ENCODE measurements at regions not wholly inside any gene's neighbourhood (a gene's known extent, or its start where the extent isn't known, plus 50 kb on each side); places are given as distances from the start of the nearest gene placed in this dataset.

DNA sequence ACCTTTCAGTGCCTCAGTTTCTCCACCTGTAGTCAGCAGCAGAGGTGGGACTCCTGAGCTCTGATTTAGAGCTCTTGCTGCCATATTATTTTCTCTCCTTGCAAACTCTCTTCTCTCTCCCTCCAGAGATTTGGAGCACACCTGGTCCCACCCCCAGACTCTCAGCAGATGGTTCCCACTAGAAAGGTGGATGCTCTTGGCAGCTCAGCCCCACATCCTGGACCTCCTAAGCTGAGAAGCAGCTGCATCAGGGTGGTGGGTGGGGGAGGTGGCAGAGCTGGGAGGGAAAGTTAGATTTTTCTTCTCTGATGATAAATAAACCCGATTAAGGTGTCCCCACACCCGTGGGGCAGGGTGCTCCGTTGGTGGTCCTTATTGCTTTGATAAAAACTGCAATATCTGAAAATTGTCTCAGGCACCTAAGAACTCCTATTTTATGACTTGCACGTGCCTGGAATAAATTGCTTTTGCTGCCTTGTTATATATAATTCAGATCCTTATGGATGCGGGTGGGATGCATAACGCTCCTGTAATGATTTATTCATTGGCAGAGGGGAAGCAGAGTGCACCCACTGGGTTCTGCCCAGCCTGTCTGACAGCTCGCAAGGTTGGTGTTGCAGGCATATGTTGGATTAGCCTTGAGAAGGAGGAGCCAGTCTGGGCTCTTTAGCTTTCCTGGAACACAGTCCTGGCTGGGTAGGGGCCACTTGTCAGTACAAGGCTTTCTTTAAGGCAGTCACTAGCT is 214.2 kb downstream of the SUDS3 start:
- H3K27ac Mint-ChIP-seq = no peak overlapping the region
- TF ChIP-seq, protein P1, sequence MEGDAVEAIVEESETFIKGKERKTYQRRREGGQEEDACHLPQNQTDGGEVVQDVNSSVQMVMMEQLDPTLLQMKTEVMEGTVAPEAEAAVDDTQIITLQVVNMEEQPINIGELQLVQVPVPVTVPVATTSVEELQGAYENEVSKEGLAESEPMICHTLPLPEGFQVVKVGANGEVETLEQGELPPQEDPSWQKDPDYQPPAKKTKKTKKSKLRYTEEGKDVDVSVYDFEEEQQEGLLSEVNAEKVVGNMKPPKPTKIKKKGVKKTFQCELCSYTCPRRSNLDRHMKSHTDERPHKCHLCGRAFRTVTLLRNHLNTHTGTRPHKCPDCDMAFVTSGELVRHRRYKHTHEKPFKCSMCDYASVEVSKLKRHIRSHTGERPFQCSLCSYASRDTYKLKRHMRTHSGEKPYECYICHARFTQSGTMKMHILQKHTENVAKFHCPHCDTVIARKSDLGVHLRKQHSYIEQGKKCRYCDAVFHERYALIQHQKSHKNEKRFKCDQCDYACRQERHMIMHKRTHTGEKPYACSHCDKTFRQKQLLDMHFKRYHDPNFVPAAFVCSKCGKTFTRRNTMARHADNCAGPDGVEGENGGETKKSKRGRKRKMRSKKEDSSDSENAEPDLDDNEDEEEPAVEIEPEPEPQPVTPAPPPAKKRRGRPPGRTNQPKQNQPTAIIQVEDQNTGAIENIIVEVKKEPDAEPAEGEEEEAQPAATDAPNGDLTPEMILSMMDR (IDR thresholded peaks at IDR 0.05) = no peak
- no peak for TF ChIP-seq EZH2 (IDR thresholded peaks at IDR 0.05; ENCODE audit: borderline replicate concordance, insufficient read depth, low read depth, low read length, poor library complexity, severe bottlenecking)
- ChIA-PET CTCF (no interaction called here), POLR2A (no interaction called here)
- Histone ChIP-seq H3K9me3 (ENCODE audit: control extremely low read depth in 1 of 3, control insufficient read depth in 2 of 3, insufficient read depth in 1 of 3, low read length in 2 of 3) (no peaks in the 10 kb centered on the region), H3K27ac (ENCODE audit: low read length in 2 of 2) (no peak overlapping the region), H3K4me3 (ENCODE audit: control extremely low read depth in 1 of 5, extremely low read depth in 1 of 5, insufficient read depth in 1 of 5, low read depth in 2 of 5, low read length in 4 of 5) (no peak overlapping the region), H2AFZ (ENCODE audit: insufficient read depth, low read depth, low read length, poor library complexity, severe bottlenecking) (no peak overlapping the region), H3K9ac (ENCODE audit: low read length) (no peak overlapping the region), H3K36me3 (replicated peaks in 1 of 2; ENCODE audit: control extremely low read depth in 1 of 2, control insufficient read depth in 1 of 2, extremely low read depth in 1 of 2, insufficient read depth in 2 of 2, low read length in 1 of 2) (no peaks in the 10 kb centered on the region), H3K79me2 (ENCODE audit: control insufficient read depth, insufficient read depth, low read length) (no peaks in the 10 kb centered on the region), H4K20me1 (ENCODE audit: control insufficient read depth, insufficient read depth, low read length, poor library complexity, severe bottlenecking) (no peaks in the 10 kb centered on the region), H3K4me1 (ENCODE audit: control insufficient read depth in 2 of 2, insufficient read depth in 2 of 2, low read length in 2 of 2) (no peaks in the 10 kb centered on the region), H3K27me3 (replicated peaks in 1 of 4; ENCODE audit: control extremely low read depth in 1 of 4, control insufficient read depth in 3 of 4, insufficient read depth in 4 of 4, low read length in 3 of 4) (no peaks in the 10 kb centered on the region), H3K4me2 (replicated peaks; ENCODE audit: low read depth, low read length, poor library complexity, severe bottlenecking) (no peak overlapping the region)
- H3K9me3 Mint-ChIP-seq (ENCODE audit: insufficient read depth) = no peaks in the 10 kb centered on the region
- DNase-seq = no peak
- no peak overlapping the region for H3K4me3 Mint-ChIP-seq
- no peak for ATAC-seq (ENCODE audit: low read depth)
- no peaks in the 10 kb centered on the region for H3K4me1 Mint-ChIP-seq
- WGBS (ENCODE audit: insufficient coverage) = 57% methylated on average over 3 of the region's 7 CpGs
- intact Hi-C loops (cut with micrococcal nuclease) = no loop called here
- H3K27me3 Mint-ChIP-seq = no peaks in the 10 kb centered on the region

DNA sequence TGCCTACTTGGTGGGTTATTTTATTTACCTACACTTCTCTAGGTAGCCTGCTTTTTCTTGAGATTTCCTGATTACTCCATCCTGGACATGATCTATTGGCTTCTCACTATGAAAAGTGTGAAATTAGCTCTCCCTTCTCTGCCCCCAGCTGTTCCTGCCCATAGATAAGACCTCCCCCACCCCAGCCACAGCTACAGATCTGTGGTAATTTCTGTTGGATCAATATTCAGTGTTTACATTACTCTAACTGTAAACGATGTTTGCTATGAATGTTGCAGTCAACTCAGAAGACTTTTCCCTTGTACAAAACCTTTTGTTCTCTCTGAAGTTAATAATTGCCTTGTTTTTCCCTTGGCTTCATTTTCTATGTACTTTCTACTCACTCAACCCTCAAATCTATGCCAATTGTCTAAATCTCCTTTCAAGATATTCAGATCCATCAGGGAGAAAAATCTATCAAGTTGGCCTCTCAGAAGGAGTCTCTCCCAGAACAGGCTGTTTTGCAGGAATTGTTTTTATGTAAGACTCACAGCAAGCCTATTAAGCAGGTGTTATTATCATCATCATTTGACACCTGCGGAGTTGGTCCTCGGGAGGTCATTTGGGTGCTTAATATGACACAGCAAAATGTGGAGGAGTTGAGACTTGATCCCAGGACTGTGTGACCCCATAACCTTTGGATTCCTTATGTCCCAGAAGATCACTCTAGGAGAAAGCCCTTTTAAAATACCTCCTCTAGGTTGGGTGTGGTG is 227.4 kb downstream of the SUDS3 start:
- CTCF ChIA-PET = no interaction called here
- H3K9me3 Mint-ChIP-seq (ENCODE audit: insufficient read depth) = no peaks in the 10 kb centered on the region
- no peak overlapping the region for H3K4me2 ChIP-seq (replicated peaks; ENCODE audit: low read depth, low read length, poor library complexity, severe bottlenecking)
- no peaks in the 10 kb centered on the region for H4K20me1 ChIP-seq (ENCODE audit: control insufficient read depth, insufficient read depth, low read length, poor library complexity, severe bottlenecking)
- intact Hi-C loops (cut with micrococcal nuclease) = no loop called here
- no peak overlapping the region for H3K27ac Mint-ChIP-seq
- 67% methylated on average over 2 of the region's 3 CpGs for WGBS (ENCODE audit: insufficient coverage)
- POLR2A ChIA-PET = no interaction called here
- no peak overlapping the region for H3K27ac ChIP-seq (ENCODE audit: low read length in 2 of 2)
- no peak for ATAC-seq (ENCODE audit: low read depth)
- no peaks in the 10 kb centered on the region for H3K9me3 ChIP-seq (ENCODE audit: control extremely low read depth in 1 of 3, control insufficient read depth in 2 of 3, insufficient read depth in 1 of 3, low read length in 2 of 3)
- DNase-seq = no peak
- no peaks in the 10 kb centered on the region for H3K4me1 ChIP-seq (ENCODE audit: control insufficient read depth in 2 of 2, insufficient read depth in 2 of 2, low read length in 2 of 2)
- TF ChIP-seq, protein P1 (IDR thresholded peaks at IDR 0.05) = no peak
- no peak for TF ChIP-seq EZH2 (IDR thresholded peaks at IDR 0.05; ENCODE audit: borderline replicate concordance, insufficient read depth, low read depth, low read length, poor library complexity, severe bottlenecking)
- H3K79me2 ChIP-seq (ENCODE audit: control insufficient read depth, insufficient read depth, low read length) = no peaks in the 10 kb centered on the region
- H2AFZ ChIP-seq (ENCODE audit: insufficient read depth, low read depth, low read length, poor library complexity, severe bottlenecking) = no peak overlapping the region
- no peaks in the 10 kb centered on the region for H3K36me3 ChIP-seq (replicated peaks in 1 of 2; ENCODE audit: control extremely low read depth in 1 of 2, control insufficient read depth in 1 of 2, extremely low read depth in 1 of 2, insufficient read depth in 2 of 2, low read length in 1 of 2)
- no peak overlapping the region for H3K4me3 ChIP-seq (ENCODE audit: control extremely low read depth in 1 of 5, extremely low read depth in 1 of 5, insufficient read depth in 1 of 5, low read depth in 2 of 5, low read length in 4 of 5)
- H3K27me3 Mint-ChIP-seq = peaks cover 9% of the 10 kb centered on the region
- no peak overlapping the region for H3K4me3 Mint-ChIP-seq
- no peaks in the 10 kb centered on the region for H3K4me1 Mint-ChIP-seq
- H3K27me3 ChIP-seq (replicated peaks in 1 of 4; ENCODE audit: control extremely low read depth in 1 of 4, control insufficient read depth in 3 of 4, insufficient read depth in 4 of 4, low read length in 3 of 4) = no peaks in the 10 kb centered on the region
- H3K9ac ChIP-seq (ENCODE audit: low read length) = no peak overlapping the region
